Neural progenitor cell (in vitro differentiated cells): ENCODE measurements at regions not wholly inside any gene's neighbourhood (a gene's known extent, or its start where the extent isn't known, plus 50 kb on each side); places are given as distances from the start of the nearest gene placed in this dataset.

Experiments
- DNase-seq: peaks from one replicate; pipeline ENCODE4 v3.0.0-alpha.2; 2016; ENCODE audit warnings: low spot score
- H2AFZ ChIP-seq: fragments of 200-600 bp; sonication (generic); replicated peaks from 2 replicates; pipeline ENCODE4 v1.6.1; 2016; ENCODE audit warnings: antibody characterized with exemption
- H3F3A ChIP-seq: fragments of 200-600 bp; sonication (generic); 2 replicates; pipeline ENCODE4 v1.6.1; 2016; ENCODE audit warnings: antibody characterized with exemption, low read depth
- H3K27ac ChIP-seq: fragments of 200-600 bp; sonication (generic); 2 replicates; pipeline ENCODE4 v1.5.1; 2016; ENCODE audit warnings: mild to moderate bottlenecking
- H3K27me3 ChIP-seq: fragments of 200-600 bp; sonication (generic); 2 replicates; pipeline ENCODE4 v1.6.1; 2016; ENCODE audit warnings: mild to moderate bottlenecking, moderate library complexity
- H3K36me3 ChIP-seq: fragments of 200-600 bp; sonication (generic); 2 replicates; pipeline ENCODE4 v1.5.1; 2016
- H3K4me1 ChIP-seq: fragments of 200-600 bp; sonication (generic); 2 replicates; pipeline ENCODE4 v1.6.1; 2016; ENCODE audit warnings: mixed run types
- H3K4me2 ChIP-seq: fragments of 200-600 bp; sonication (generic); 2 replicates; pipeline ENCODE4 v1.6.1; 2016
- H3K4me3 ChIP-seq: fragments of 200-600 bp; sonication (generic); 2 replicates; pipeline ENCODE4 v1.5.1; 2016
- H3K79me2 ChIP-seq: fragments of 200-600 bp; sonication (generic); 2 replicates; pipeline ENCODE4 v1.6.1; 2016; ENCODE audit warnings: low read depth
- H3K9ac ChIP-seq: fragments of 200-600 bp; sonication (generic); 2 replicates; pipeline ENCODE4 v1.6.1; 2016
- H3K9me3 ChIP-seq: fragments of 200-600 bp; sonication (generic); 2 replicates; pipeline ENCODE4 v1.5.1; 2016; ENCODE audit warnings: low read depth
- H4K20me1 ChIP-seq: fragments of 200-600 bp; sonication (generic); 2 replicates; pipeline ENCODE4 v1.6.1; 2016; ENCODE audit warnings: low read depth
- H3K27ac Mint-ChIP-seq: 3 replicates; pipeline ENCODE4 v1.8.0; 2021; ENCODE audit warnings: mixed read lengths
- H3K27me3 Mint-ChIP-seq: 2 replicates; pipeline ENCODE4 v1.8.0; 2022; ENCODE audit warnings: low read depth, mild to moderate bottlenecking, inconsistent platforms, moderate library complexity, mixed read lengths; ENCODE audit not compliant: insufficient read depth
- H3K36me3 Mint-ChIP-seq: 3 replicates; pipeline ENCODE4 v1.8.0; 2021; ENCODE audit warnings: mixed read lengths
- H3K4me1 Mint-ChIP-seq: 3 replicates; pipeline ENCODE4 v1.8.0; 2021; ENCODE audit warnings: mixed read lengths
- H3K4me3 Mint-ChIP-seq: 3 replicates; pipeline ENCODE4 v1.8.0; 2021; ENCODE audit warnings: mild to moderate bottlenecking, moderate library complexity, mixed read lengths
- H3K9me3 Mint-ChIP-seq: 3 replicates; pipeline ENCODE4 v1.8.0; 2020; ENCODE audit warnings: mixed read lengths
- CTCF ChIP-seq: fragments of 200-600 bp; sonication (generic); IDR thresholded peaks from 2 replicates; pipeline ENCODE4 v1.5.1; 2017; ENCODE audit warnings: antibody characterized with exemption, mild to moderate bottlenecking
- EZH2 ChIP-seq: fragments of 200-600 bp; sonication (generic); IDR thresholded peaks from 2 replicates; pipeline ENCODE4 v1.6.1; 2017; ENCODE audit warnings: antibody characterized with exemption, mild to moderate bottlenecking, moderate library complexity
- EZH2phosphoT487 ChIP-seq: fragments of 200-600 bp; sonication (generic); IDR thresholded peaks from 2 replicates; pipeline ENCODE4 v1.6.1; 2017; ENCODE audit warnings: antibody characterized with exemption

DNA sequence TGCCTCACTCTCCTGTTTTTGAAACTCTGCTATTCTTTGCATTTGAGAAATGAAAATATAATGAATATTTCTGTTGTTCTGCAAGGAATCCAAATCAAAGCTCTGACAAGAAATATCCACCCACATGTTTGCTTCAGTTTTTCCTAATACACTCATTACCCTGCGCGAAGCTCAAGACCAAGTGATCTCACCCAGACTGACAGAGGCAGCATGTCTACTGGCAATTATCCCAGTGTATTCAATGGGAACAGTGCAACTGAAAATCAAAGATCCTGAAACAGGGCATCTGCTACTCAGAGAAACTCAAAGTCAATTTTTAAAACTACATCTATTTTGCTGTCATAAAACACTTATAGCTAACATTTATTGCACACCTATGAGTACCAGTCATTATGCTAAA lies 321.0 kb upstream of the LRRC7 start:
- peaks cover 3% of the 10 kb centered on the region for H3K27me3 Mint-ChIP-seq
- TF ChIP-seq CTCF = no peak
- no peak for TF ChIP-seq EZH2phosphoT487
- no peak for TF ChIP-seq EZH2
- no peak overlapping the region for H3K27ac ChIP-seq

GRCh38 chr1:69252696-69253095 lies 315.0 kb upstream of the LRRC7 start:
- H3K4me2 ChIP-seq = no peak overlapping the region
- H3K9me3 ChIP-seq = no peaks in the 10 kb centered on the region
- H3K4me1 ChIP-seq = no peaks in the 10 kb centered on the region
- no peak for DNase-seq
- H2AFZ ChIP-seq = no peak overlapping the region
- no peak overlapping the region for H3K27ac ChIP-seq
- H3K4me3 ChIP-seq = no peak overlapping the region
- H3K9me3 Mint-ChIP-seq = no peaks in the 10 kb centered on the region
- peaks cover 38% of the 10 kb centered on the region for H3K27me3 ChIP-seq
- no peaks in the 10 kb centered on the region for H3K79me2 ChIP-seq
- no peaks in the 10 kb centered on the region for H3K27me3 Mint-ChIP-seq
- H3K4me3 Mint-ChIP-seq = no peak overlapping the region
- no peak overlapping the region for H3K27ac Mint-ChIP-seq
- no peak overlapping the region for H3K9ac ChIP-seq
- H3K36me3 Mint-ChIP-seq = no peaks in the 10 kb centered on the region
- no peaks in the 10 kb centered on the region for H3K4me1 Mint-ChIP-seq
- no peaks in the 10 kb centered on the region for H3K36me3 ChIP-seq
- no peaks in the 10 kb centered on the region for H3F3A ChIP-seq
- no peak for TF ChIP-seq CTCF
- no peak for TF ChIP-seq EZH2
- no peak for TF ChIP-seq EZH2phosphoT487
- no peaks in the 10 kb centered on the region for H4K20me1 ChIP-seq

More for the DNA sequence above, 321.0 kb upstream of the LRRC7 start:
- Mint-ChIP-seq H3K36me3 (no peaks in the 10 kb centered on the region), H3K4me1 (peaks cover 25% of the 10 kb centered on the region), H3K4me3 (no peak overlapping the region), H3K9me3 (no peaks in the 10 kb centered on the region), H3K27ac (no peak overlapping the region)
- H3K4me1 ChIP-seq = no peaks in the 10 kb centered on the region
- no peaks in the 10 kb centered on the region for H3K9me3 ChIP-seq
- H3K27me3 ChIP-seq = peaks cover 98% of the 10 kb centered on the region
- DNase-seq = no peak
- H3K79me2 ChIP-seq = no peaks in the 10 kb centered on the region
- no peak overlapping the region for H3K4me3 ChIP-seq
- no peaks in the 10 kb centered on the region for H3K36me3 ChIP-seq
- no peak overlapping the region for H3K4me2 ChIP-seq
- no peak overlapping the region for H3K9ac ChIP-seq
- no peak overlapping the region for H2AFZ ChIP-seq
- peaks cover 14% of the 10 kb centered on the region for H4K20me1 ChIP-seq
- H3F3A ChIP-seq = no peaks in the 10 kb centered on the region

DNA sequence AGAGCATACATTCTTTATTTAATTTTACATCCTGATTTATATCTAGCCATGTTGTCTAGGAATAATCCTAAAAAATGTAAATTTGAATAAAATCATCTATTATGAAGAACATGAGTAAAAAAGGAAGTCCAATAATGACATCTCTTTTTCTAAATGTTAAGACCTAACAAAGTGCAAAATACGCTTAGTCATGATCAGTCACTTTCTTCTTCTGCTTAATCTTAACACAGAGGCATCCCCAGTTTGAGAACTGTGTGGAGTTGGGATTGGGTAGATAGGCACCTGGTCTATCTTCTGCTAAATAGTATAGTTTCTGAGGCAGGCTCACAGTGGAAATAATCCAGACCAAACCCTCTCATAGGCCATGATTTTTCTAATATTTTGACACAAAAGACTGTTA lies 311.7 kb upstream of the LRRC7 start:
- Histone ChIP-seq H3K4me1 (no peaks in the 10 kb centered on the region), H3K4me2 (no peak overlapping the region), H2AFZ (no peak overlapping the region), H3K9ac (no peak overlapping the region), H3F3A (no peaks in the 10 kb centered on the region), H3K79me2 (no peaks in the 10 kb centered on the region), H3K36me3 (no peaks in the 10 kb centered on the region), H4K20me1 (no peaks in the 10 kb centered on the region), H3K27ac (no peak overlapping the region), H3K9me3 (no peaks in the 10 kb centered on the region), H3K27me3 (peaks cover 4% of the 10 kb centered on the region), H3K4me3 (no peak overlapping the region)
- Mint-ChIP-seq H3K36me3 (no peaks in the 10 kb centered on the region), H3K4me1 (peaks cover 6% of the 10 kb centered on the region), H3K27me3 (no peaks in the 10 kb centered on the region), H3K9me3 (no peaks in the 10 kb centered on the region), H3K4me3 (no peak overlapping the region), H3K27ac (no peak overlapping the region)
- no peak for DNase-seq
- no peak for TF ChIP-seq CTCF
- TF ChIP-seq EZH2phosphoT487 = no peak
- no peak for TF ChIP-seq EZH2

DNA sequence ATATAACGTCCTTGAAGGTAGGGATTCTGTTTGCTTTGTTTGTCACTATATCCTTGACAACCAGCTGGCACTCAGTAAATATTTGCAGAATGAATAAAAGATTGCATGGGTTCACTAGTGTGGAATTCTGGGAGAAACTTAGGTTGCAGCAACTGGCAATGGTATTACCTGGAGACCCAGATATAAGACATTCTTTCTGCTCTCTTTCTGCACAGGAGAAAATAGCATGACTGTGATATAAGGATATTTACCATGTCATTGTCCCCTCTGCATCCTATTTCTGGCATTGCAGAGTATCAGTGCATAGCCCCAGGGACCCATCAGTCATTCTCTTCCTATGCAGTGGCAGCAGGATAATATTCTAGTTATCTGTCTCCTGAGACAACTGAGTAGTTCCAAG lies 308.9 kb upstream of the LRRC7 start:
- Histone ChIP-seq H3K4me3 (no peak overlapping the region), H3K4me2 (no peak overlapping the region), H3F3A (no peaks in the 10 kb centered on the region), H3K27me3 (no peaks in the 10 kb centered on the region), H4K20me1 (no peaks in the 10 kb centered on the region), H3K79me2 (no peaks in the 10 kb centered on the region), H2AFZ (no peak overlapping the region), H3K9me3 (no peaks in the 10 kb centered on the region), H3K36me3 (no peaks in the 10 kb centered on the region), H3K9ac (no peak overlapping the region), H3K4me1 (no peaks in the 10 kb centered on the region), H3K27ac (no peak overlapping the region)
- Mint-ChIP-seq H3K4me3 (no peak overlapping the region), H3K27ac (no peak overlapping the region), H3K36me3 (no peaks in the 10 kb centered on the region), H3K27me3 (no peaks in the 10 kb centered on the region), H3K9me3 (no peaks in the 10 kb centered on the region), H3K4me1 (peaks cover 6% of the 10 kb centered on the region)
- TF ChIP-seq EZH2phosphoT487 (no peak), CTCF (no peak), EZH2 (no peak)
- DNase-seq = no peak
